ENCODE measurements at regions not wholly inside any gene's neighbourhood (a gene's known extent, or its start where the extent isn't known, plus 50 kb on each side); places are given as distances from the start of the nearest gene placed in this dataset.
A peak's percentile ranks its signal among the peaks of the same experiment; 100 is the strongest.

DNA sequence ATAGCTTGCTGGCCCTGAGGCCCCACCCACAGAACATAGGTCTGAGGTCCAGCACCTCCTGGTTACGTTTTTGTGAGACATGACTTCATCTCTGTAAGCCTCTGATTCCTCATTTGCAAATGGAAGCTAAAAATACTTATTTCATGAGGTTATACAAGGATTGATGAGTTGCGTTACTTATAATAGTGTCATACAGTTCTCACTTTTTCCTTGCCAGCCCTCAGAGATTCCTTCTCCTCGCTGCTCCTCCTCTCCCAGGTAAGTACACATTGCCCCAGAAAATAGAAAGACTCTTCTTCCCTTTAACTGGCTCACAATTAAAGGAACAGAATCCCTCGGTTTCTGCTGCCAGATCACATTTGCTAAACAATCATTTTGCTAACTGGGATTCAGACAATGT is 739.2 kb downstream of the VRK1 start:
- ATAC-seq (replicated peaks in 1 of 4) = no peak
- Mint-ChIP-seq H3K36me3 (no peaks in the 10 kb centered on the region), H3K4me1 (peaks cover 9 to 13% (median 11%) of the 10 kb centered on the region in 3 donors), H3K27ac (no peak overlapping the region), H3K9me3 (no peaks in the 10 kb centered on the region), H3K27me3 (peaks cover 0 to 1% of the 10 kb centered on the region in 2 donors), H3K4me3 (no peak overlapping the region)
- Histone ChIP-seq H3K4me3 (ENCODE audit: control insufficient read depth in 1 of 2, extremely low read depth in 1 of 2, low read length in 1 of 2) (no peak overlapping the region), H3K27me3 (replicated peaks in 1 of 2; ENCODE audit: control insufficient read depth in 2 of 2, extremely low read depth in 1 of 2, insufficient read depth in 2 of 2, low read length in 1 of 2) (peaks cover 0 to 6% of the 10 kb centered on the region in 2 experiments), H3K27ac (ENCODE audit: low read length) (no peak overlapping the region), H3K4me1 (ENCODE audit: control insufficient read depth in 1 of 2, extremely low read depth in 1 of 2, insufficient read depth in 2 of 2, low read length in 2 of 2) (peaks cover 0 to 3% of the 10 kb centered on the region in 2 experiments), H3K9me3 (no peaks in the 10 kb centered on the region), H3K36me3 (ENCODE audit: control insufficient read depth in 2 of 2, extremely low read depth in 1 of 2, insufficient read depth in 1 of 2, low read length in 1 of 2) (no peaks in the 10 kb centered on the region)
- ChIA-PET POLR2A (no interaction called here), CTCF (no interaction called here)
- no peak for DNase-seq
- 83% methylated on average over 1 of the region's 4 CpGs for WGBS (ENCODE audit: insufficient coverage)

DNA sequence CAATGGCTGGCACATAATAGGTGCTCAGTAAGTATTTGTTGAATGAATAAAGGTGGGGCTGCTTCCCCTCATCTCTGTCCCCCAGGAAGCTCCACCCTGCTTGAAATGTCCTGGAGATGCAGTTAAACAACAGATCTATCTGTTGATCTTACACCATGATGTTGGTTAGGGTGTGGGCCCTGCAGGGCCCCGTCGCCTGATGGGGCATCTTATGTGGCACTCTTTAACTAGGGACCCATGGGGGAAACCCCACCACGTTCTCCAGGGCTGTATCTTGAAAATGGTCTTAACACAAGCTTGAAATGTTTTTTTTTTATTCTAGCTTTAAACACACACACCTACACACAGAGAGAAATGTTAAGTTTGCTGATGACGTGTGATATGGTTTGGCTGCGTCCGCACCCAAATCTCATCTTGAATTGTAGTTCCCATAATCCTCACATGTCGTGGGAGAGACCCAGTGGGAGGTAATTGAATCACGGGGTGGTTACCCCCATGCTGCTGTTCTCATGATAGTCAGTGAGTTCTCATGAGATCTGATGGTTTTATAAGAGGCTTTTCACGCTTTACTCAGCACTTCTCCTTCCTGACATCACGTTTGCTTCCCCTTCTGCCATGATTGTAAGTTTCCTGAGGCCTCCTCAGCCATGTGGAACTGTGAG is 741.7 kb downstream of the VRK1 start:
- no peak overlapping the region for H3K4me3 ChIP-seq (ENCODE audit: control insufficient read depth in 1 of 2, extremely low read depth in 1 of 2, low read length in 1 of 2)
- WGBS (ENCODE audit: insufficient coverage) = no CpG with 5 or more reads among the region's 10 CpGs
- H3K4me3 Mint-ChIP-seq = no peak overlapping the region
- ChIA-PET POLR2A (interaction anchor here in 1 of 2 donors (0.6 kb wide), 1 partner anchor 512 kb away, joined by 5 read pairs; no protein-coding TSS in a partner anchor), CTCF (no interaction called here)
- peaks cover 3 to 5% of the 10 kb centered on the region in 2 experiments for H3K4me1 ChIP-seq (ENCODE audit: control insufficient read depth in 1 of 2, extremely low read depth in 1 of 2, insufficient read depth in 2 of 2, low read length in 2 of 2)
- no peaks in the 10 kb centered on the region for H3K9me3 ChIP-seq
- H3K36me3 ChIP-seq (ENCODE audit: control insufficient read depth in 2 of 2, extremely low read depth in 1 of 2, insufficient read depth in 1 of 2, low read length in 1 of 2) = no peaks in the 10 kb centered on the region
- DNase-seq (peak in 1 of 35 experiments; percentile 5), ATAC-seq (replicated peaks in 1 of 4) (peak in 3 of 4 experiments; percentile 8 to 49 (median 40))
- peaks cover 0 to 3% of the 10 kb centered on the region in 2 experiments for H3K27me3 ChIP-seq (replicated peaks in 1 of 2; ENCODE audit: control insufficient read depth in 2 of 2, extremely low read depth in 1 of 2, insufficient read depth in 2 of 2, low read length in 1 of 2)
- H3K9me3 Mint-ChIP-seq = no peaks in the 10 kb centered on the region
- H3K27ac ChIP-seq (ENCODE audit: low read length) = no peak overlapping the region
- peaks cover 19 to 24% (median 22%) of the 10 kb centered on the region in 3 donors for H3K4me1 Mint-ChIP-seq
- H3K36me3 Mint-ChIP-seq = no peaks in the 10 kb centered on the region
- H3K27ac Mint-ChIP-seq = peak overlapping the region in 1 of 2 donors; percentile 33
- no peaks in the 10 kb centered on the region for H3K27me3 Mint-ChIP-seq

DNA sequence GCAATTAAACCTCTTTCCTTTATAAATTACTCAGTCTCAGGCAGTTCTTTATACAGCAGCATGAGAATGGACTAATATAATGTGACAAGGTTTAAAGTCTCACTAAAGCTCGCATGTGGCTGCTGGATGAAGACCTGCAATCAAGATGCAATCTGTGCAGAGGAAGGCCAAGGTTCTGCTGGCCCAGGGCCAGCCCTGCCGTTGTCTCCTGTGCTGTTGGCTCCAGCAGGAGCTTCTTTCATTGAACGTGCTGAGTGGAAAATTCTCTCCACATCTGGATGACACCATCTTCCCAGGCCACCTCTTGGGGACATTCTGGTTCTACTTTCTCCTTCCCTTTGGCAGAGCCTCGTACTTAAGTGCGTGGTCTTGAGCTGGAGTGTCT is 742.2 kb downstream of the VRK1 start:
- Histone ChIP-seq H3K36me3 (ENCODE audit: control insufficient read depth in 2 of 2, extremely low read depth in 1 of 2, insufficient read depth in 1 of 2, low read length in 1 of 2) (no peaks in the 10 kb centered on the region), H3K27me3 (replicated peaks in 1 of 2; ENCODE audit: control insufficient read depth in 2 of 2, extremely low read depth in 1 of 2, insufficient read depth in 2 of 2, low read length in 1 of 2) (peaks cover 0 to 3% of the 10 kb centered on the region in 2 experiments), H3K9me3 (no peaks in the 10 kb centered on the region), H3K4me3 (ENCODE audit: control insufficient read depth in 1 of 2, extremely low read depth in 1 of 2, low read length in 1 of 2) (no peak overlapping the region), H3K27ac (ENCODE audit: low read length) (no peak overlapping the region), H3K4me1 (ENCODE audit: control insufficient read depth in 1 of 2, extremely low read depth in 1 of 2, insufficient read depth in 2 of 2, low read length in 2 of 2) (peaks cover 3 to 10% of the 10 kb centered on the region in 2 experiments)
- no peaks in the 10 kb centered on the region for H3K36me3 Mint-ChIP-seq
- ATAC-seq (replicated peaks in 1 of 4) = no peak
- H3K9me3 Mint-ChIP-seq = no peaks in the 10 kb centered on the region
- H3K27ac Mint-ChIP-seq = peak overlapping the region in 1 of 2 donors; percentile 33
- POLR2A ChIA-PET = interaction anchor here in 1 of 2 donors (0.6 kb wide), 1 partner anchor 511 kb away, joined by 5 read pairs; no protein-coding TSS in a partner anchor
- DNase-seq = no peak
- CTCF ChIA-PET = no interaction called here
- H3K4me3 Mint-ChIP-seq = no peak overlapping the region
- H3K4me1 Mint-ChIP-seq = peaks cover 24 to 29% (median 27%) of the 10 kb centered on the region in 3 donors
- WGBS (ENCODE audit: insufficient coverage) = 55% methylated on average over 2 of the region's 5 CpGs
- H3K27me3 Mint-ChIP-seq = no peaks in the 10 kb centered on the region

DNA sequence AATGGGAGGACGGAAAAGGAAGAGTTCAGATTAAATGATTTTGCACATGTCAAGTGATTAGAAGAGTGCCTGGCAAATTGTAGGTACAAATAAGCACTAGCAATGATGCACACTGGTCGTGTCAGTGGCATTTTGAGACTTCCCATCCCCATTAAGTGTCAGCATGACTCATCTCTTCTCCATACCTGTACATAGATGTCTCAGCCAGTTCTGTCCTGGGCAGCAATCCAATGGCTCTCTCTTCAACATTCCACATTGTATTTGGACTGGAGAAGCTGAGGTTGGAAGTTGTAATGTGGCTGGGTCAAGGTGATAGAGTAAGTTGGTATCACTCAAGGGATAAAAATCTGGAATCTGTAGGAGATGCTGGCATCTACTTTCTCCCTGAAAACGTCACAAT is 742.7 kb downstream of the VRK1 start:
- Histone ChIP-seq H3K27me3 (replicated peaks in 1 of 2; ENCODE audit: control insufficient read depth in 2 of 2, extremely low read depth in 1 of 2, insufficient read depth in 2 of 2, low read length in 1 of 2) (peaks cover 0 to 3% of the 10 kb centered on the region in 2 experiments), H3K9me3 (no peaks in the 10 kb centered on the region), H3K4me3 (ENCODE audit: control insufficient read depth in 1 of 2, extremely low read depth in 1 of 2, low read length in 1 of 2) (no peak overlapping the region), H3K36me3 (ENCODE audit: control insufficient read depth in 2 of 2, extremely low read depth in 1 of 2, insufficient read depth in 1 of 2, low read length in 1 of 2) (no peaks in the 10 kb centered on the region), H3K27ac (ENCODE audit: low read length) (no peak overlapping the region), H3K4me1 (ENCODE audit: control insufficient read depth in 1 of 2, extremely low read depth in 1 of 2, insufficient read depth in 2 of 2, low read length in 2 of 2) (peaks cover 3 to 12% of the 10 kb centered on the region in 2 experiments)
- Mint-ChIP-seq H3K27ac (no peak overlapping the region), H3K4me3 (no peak overlapping the region), H3K9me3 (no peaks in the 10 kb centered on the region), H3K36me3 (no peaks in the 10 kb centered on the region), H3K4me1 (peaks cover 25 to 31% (median 29%) of the 10 kb centered on the region in 3 donors), H3K27me3 (no peaks in the 10 kb centered on the region)
- ChIA-PET CTCF (no interaction called here), POLR2A (no interaction called here)
- no peak for ATAC-seq (replicated peaks in 1 of 4)
- DNase-seq = no peak
- WGBS (ENCODE audit: insufficient coverage) = 100% methylated on average over 1 of the region's 3 CpGs

DNA sequence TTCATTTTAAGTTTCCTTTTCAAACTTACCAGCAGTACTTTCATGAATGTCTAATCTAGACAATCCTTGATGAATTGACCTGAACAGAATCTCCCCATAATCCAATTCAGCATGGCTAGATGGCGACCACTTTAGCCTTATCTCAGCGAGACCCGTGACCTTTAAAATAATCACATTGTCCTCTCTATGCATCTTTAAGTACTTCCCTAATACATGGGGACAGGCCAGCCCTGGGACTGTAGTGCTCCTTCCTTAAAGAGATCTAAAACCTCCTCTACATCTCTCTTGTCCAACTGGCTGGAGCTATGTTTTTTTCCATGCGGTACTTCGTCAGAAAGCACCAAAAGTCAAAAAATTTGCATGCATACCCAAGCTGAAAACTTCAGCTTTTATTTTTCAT is 746.0 kb downstream of the VRK1 start:
- Histone ChIP-seq H3K9me3 (no peaks in the 10 kb centered on the region), H3K36me3 (ENCODE audit: control insufficient read depth in 2 of 2, extremely low read depth in 1 of 2, insufficient read depth in 1 of 2, low read length in 1 of 2) (no peaks in the 10 kb centered on the region), H3K27ac (ENCODE audit: low read length) (no peak overlapping the region), H3K27me3 (replicated peaks in 1 of 2; ENCODE audit: control insufficient read depth in 2 of 2, extremely low read depth in 1 of 2, insufficient read depth in 2 of 2, low read length in 1 of 2) (no peaks in the 10 kb centered on the region), H3K4me1 (ENCODE audit: control insufficient read depth in 1 of 2, extremely low read depth in 1 of 2, insufficient read depth in 2 of 2, low read length in 2 of 2) (peaks cover 3 to 12% of the 10 kb centered on the region in 2 experiments), H3K4me3 (ENCODE audit: control insufficient read depth in 1 of 2, extremely low read depth in 1 of 2, low read length in 1 of 2) (no peak overlapping the region)
- Mint-ChIP-seq H3K36me3 (no peaks in the 10 kb centered on the region), H3K4me1 (peaks cover 30 to 31% (median 30%) of the 10 kb centered on the region in 3 donors), H3K27ac (no peak overlapping the region), H3K27me3 (no peaks in the 10 kb centered on the region), H3K9me3 (no peaks in the 10 kb centered on the region), H3K4me3 (no peak overlapping the region)
- ChIA-PET CTCF (no interaction called here), POLR2A (interaction anchor here in 1 of 2 donors (0.9 kb wide), 1 partner anchor 902 kb away, joined by 4 read pairs; no protein-coding TSS in a partner anchor)
- WGBS (ENCODE audit: insufficient coverage) = no CpG with 5 or more reads among the region's 5 CpGs
- ATAC-seq (replicated peaks in 1 of 4) (no peak), DNase-seq (no peak)

DNA sequence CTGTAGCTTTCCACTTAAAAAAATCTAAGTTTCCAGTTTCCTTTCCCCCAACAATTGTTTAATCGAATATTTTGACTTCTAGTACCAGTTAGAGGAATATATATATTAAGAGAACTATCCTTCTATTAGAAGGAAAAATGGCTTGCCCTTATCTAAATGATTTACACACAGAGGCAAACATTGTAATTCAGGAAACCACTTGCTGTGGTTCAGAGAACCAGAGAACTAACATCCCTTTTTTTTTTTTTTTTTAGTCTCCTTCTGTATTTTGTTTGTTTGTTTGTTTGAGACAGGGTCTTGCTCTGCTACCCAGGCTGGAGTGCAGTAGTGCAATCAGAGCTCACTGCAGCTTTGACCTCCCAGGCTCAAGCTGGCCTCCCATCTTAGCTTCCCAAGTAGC is 746.6 kb downstream of the VRK1 start:
- H3K27me3 Mint-ChIP-seq = no peaks in the 10 kb centered on the region

More for the DNA sequence above, 746.6 kb downstream of the VRK1 start:
- Mint-ChIP-seq H3K4me3 (no peak overlapping the region), H3K36me3 (no peaks in the 10 kb centered on the region), H3K27ac (no peak overlapping the region), H3K4me1 (peaks cover 24 to 26% (median 24%) of the 10 kb centered on the region in 3 donors), H3K9me3 (no peaks in the 10 kb centered on the region)
- DNase-seq (no peak), ATAC-seq (replicated peaks in 1 of 4) (no peak)
- POLR2A ChIA-PET = interaction anchor here in 1 of 2 donors (0.9 kb wide), 1 partner anchor 902 kb away, joined by 4 read pairs; no protein-coding TSS in a partner anchor
- Histone ChIP-seq H3K27me3 (replicated peaks in 1 of 2; ENCODE audit: control insufficient read depth in 2 of 2, extremely low read depth in 1 of 2, insufficient read depth in 2 of 2, low read length in 1 of 2) (no peaks in the 10 kb centered on the region), H3K27ac (ENCODE audit: low read length) (no peak overlapping the region), H3K36me3 (ENCODE audit: control insufficient read depth in 2 of 2, extremely low read depth in 1 of 2, insufficient read depth in 1 of 2, low read length in 1 of 2) (no peaks in the 10 kb centered on the region), H3K4me3 (ENCODE audit: control insufficient read depth in 1 of 2, extremely low read depth in 1 of 2, low read length in 1 of 2) (no peak overlapping the region), H3K9me3 (no peaks in the 10 kb centered on the region), H3K4me1 (ENCODE audit: control insufficient read depth in 1 of 2, extremely low read depth in 1 of 2, insufficient read depth in 2 of 2, low read length in 2 of 2) (peaks cover 3 to 10% of the 10 kb centered on the region in 2 experiments)
- CTCF ChIA-PET = interaction anchor here (0.7 kb wide), 2 partner anchors 52 to 152 kb away, joined by 3 to 7 read pairs; no protein-coding TSS in a partner anchor
- WGBS (ENCODE audit: insufficient coverage) = no CpG with 5 or more reads among the region's 1 CpG
